ENCODE measurements at regions not wholly inside any gene's neighbourhood (a gene's known extent, or its start where the extent isn't known, plus 50 kb on each side); places are given as distances from the start of the nearest gene placed in this dataset.

DNA sequence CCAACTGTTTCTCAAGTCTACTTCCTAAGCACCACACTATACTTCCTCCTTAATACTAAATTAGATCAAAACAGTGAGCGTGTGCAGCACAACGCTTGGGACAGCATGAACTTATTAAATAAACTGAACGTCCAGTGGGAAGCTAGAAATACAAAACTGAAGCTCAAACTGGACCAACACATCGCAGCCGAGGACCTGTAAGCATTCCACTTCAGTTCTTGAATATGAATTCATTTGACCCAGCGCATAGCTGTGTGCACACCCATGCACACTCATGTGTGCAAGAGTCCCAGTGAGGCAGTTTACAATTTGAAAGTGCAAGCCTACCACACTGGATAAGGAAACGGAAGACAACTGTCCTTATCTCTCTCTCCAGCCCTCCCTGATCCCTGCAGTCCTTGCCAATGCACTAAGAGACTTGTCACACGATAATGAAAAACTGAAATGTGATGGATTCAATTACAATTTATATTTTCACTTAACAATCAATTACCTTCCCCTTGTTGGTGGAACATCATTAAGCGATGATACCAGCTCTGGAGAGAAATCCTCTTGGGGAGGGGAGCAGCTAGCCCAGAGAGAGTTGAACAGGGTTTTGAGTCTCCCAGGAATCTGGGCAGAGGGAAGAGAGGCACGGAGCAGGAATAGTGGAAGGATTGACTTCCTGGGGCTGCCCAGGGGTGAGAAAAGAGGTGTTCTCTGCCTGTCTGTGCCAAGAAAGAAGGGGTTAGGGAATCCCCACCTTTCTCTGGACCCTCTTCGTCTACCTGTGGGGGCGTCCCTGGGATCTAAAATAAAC, 186.5 kb upstream of the KLHL29 start:
- TF ChIP-seq FOXK2 (IDR thresholded peaks at IDR 0.05) (no peak), BHLHE40 (IDR thresholded peaks at IDR 0.05; ENCODE audit: borderline replicate concordance) (no peak), SP1 (IDR thresholded peaks at IDR 0.05) (no peak), SUZ12 (IDR thresholded peaks at IDR 0.05) (no peak), HDGF (IDR thresholded peaks at IDR 0.05; ENCODE audit: borderline replicate concordance) (no peak), FOXA1 (IDR thresholded peaks at IDR 0.05) (no peak), CTBP1 (IDR thresholded peaks at IDR 0.05; ENCODE audit: borderline replicate concordance) (no peak), ZNF384 (IDR thresholded peaks at IDR 0.05) (no peak), L3MBTL2 (conservative IDR thresholded peaks at IDR 0.05) (no peak), ELF4 (IDR thresholded peaks at IDR 0.05) (no peak), FOXM1 (IDR thresholded peaks at IDR 0.05; ENCODE audit: borderline replicate concordance) (no peak), NFRKB (IDR thresholded peaks at IDR 0.05) (no peak), TARDBP (IDR thresholded peaks at IDR 0.05) (no peak), ARNT (IDR thresholded peaks at IDR 0.05) (no peak), LEF1 (IDR thresholded peaks at IDR 0.05; ENCODE audit: borderline replicate concordance) (no peak)
- TF ChIP-seq, protein P1, sequence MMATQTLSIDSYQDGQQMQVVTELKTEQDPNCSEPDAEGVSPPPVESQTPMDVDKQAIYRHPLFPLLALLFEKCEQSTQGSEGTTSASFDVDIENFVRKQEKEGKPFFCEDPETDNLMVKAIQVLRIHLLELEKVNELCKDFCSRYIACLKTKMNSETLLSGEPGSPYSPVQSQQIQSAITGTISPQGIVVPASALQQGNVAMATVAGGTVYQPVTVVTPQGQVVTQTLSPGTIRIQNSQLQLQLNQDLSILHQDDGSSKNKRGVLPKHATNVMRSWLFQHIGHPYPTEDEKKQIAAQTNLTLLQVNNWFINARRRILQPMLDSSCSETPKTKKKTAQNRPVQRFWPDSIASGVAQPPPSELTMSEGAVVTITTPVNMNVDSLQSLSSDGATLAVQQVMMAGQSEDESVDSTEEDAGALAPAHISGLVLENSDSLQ (IDR thresholded peaks at IDR 0.05): no peak
- DNase-seq (ENCODE audit: extremely low spot score): no peak
- POLR2A ChIA-PET: no interaction called here
- CTCF ChIA-PET: interaction anchor here (0.5 to 2.9 kb wide), 6 partner anchors 9 to 228 kb away, joined by 3 to 12 read pairs (median 3); no protein-coding TSS in a partner anchor

DNA sequence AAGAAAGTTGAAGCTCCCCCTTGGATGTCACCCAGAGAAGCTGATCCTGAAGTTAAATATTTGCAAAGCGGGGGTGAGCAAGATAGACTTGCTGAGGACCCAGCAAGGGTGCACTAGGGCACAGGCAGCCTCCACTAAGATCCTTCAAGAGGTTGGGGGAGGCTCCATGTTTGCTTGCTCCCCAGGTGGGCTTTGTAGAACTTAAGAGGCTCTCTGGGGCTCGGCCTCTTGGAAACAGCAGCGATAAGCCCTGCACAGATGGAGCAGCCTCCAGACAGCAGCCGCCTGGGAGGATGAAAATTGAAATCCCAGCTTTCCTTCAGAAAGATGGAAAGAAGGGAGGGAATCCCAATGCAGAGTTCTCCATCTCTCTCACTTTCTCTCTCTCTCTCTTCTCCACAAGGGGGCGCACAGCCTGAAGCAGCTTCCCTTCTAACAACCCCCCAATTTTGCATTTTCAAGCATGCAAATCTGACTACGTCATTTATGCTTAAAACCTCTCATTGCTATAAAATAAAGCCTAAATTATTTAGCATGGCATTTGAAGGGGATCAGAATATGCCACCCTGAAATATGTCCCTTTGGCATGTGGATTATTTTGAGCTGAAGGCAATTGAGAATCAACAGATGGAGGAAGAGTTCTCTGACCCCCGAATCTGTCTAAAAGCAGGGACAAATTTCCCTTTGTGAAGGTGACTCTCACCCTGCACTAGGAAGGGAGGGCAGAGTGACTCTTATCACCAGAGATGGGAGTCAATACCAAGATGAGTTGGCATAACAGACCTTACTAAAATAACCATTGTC, 185.7 kb upstream of the KLHL29 start:
- TF ChIP-seq L3MBTL2 (conservative IDR thresholded peaks at IDR 0.05): no peak
- TF ChIP-seq BHLHE40 (IDR thresholded peaks at IDR 0.05; ENCODE audit: borderline replicate concordance): no peak
- TF ChIP-seq CTBP1 (IDR thresholded peaks at IDR 0.05; ENCODE audit: borderline replicate concordance): no peak
- TF ChIP-seq HDGF (IDR thresholded peaks at IDR 0.05; ENCODE audit: borderline replicate concordance): no peak
- TF ChIP-seq LEF1 (IDR thresholded peaks at IDR 0.05; ENCODE audit: borderline replicate concordance): no peak
- no peak for TF ChIP-seq SP1 (IDR thresholded peaks at IDR 0.05)
- no peak for TF ChIP-seq ARNT (IDR thresholded peaks at IDR 0.05)
- TF ChIP-seq ELF4 (IDR thresholded peaks at IDR 0.05): no peak
- TF ChIP-seq FOXM1 (IDR thresholded peaks at IDR 0.05; ENCODE audit: borderline replicate concordance): no peak
- no peak for TF ChIP-seq SUZ12 (IDR thresholded peaks at IDR 0.05)
- POLR2A ChIA-PET: no interaction called here
- peak; percentile 24 for DNase-seq (ENCODE audit: extremely low spot score)
- CTCF ChIA-PET: interaction anchor here (0.6 to 2.9 kb wide), 6 partner anchors 10 to 98 kb away, joined by 3 to 12 read pairs (median 3); no protein-coding TSS in a partner anchor

DNA sequence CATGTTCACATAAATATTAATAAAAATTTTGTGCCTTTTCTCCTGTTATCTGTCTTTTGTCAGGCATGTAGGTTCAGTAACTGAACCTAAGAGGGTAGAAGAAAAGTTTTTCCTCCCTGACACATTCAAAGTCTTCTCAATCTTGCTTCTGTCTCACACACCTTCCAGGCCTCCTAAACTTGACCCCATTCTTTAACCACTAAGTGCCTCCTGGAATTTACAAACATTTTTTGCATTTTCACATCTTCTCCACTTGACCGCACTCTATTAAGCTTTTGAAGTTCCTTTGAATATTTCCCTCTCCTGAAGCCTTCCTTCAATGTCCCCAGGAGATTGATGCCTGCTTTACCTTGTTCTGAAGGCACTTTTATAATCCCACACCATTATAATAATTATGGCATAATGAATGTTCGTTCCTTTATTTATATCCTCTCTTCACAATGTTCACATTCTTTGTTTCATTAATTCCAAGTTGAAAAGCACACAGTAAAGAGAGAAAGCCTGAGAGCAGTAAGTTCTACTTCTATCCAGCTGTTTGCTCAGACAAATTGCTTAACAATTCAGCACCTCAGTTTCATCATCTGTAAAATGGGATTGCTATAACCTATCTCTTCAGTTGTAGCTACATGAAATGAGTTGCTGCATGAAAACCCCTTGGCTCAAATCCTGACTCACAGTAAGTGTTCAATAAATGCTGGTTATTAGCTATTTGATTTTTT, 184.8 kb upstream of the KLHL29 start:
- ChIA-PET POLR2A (no interaction called here), CTCF (interaction anchor here (1.1 to 2.9 kb wide), 3 partner anchors 9 to 22 kb away, joined by 3 to 12 read pairs (median 5); no protein-coding TSS in a partner anchor)
- no peak for TF ChIP-seq L3MBTL2 (conservative IDR thresholded peaks at IDR 0.05)
- DNase-seq (ENCODE audit: extremely low spot score): no peak

DNA sequence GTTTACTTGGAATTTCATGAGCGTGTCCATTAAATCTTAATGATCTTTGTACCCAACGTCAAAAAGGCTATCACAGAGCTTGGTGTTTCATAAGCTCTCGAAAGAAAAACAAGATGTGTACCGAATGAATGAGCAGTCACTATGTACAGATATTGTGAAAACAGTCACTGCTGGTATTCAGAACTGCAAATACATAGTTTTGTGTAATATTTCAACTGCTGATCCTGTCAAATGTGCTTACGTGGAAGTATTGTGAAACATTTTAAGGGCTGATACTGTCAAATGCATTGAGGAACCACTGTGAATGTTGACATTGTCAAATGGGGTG, 184.2 kb upstream of the KLHL29 start:
- ChIA-PET CTCF (interaction anchor here (2.9 kb wide), 1 partner anchor 11 kb away, joined by 12 read pairs; no protein-coding TSS in a partner anchor), POLR2A (no interaction called here)
- DNase-seq (ENCODE audit: extremely low spot score): no peak
- TF ChIP-seq FOXA1 (IDR thresholded peaks at IDR 0.05) (no peak), FOXK2 (IDR thresholded peaks at IDR 0.05) (no peak), NFRKB (IDR thresholded peaks at IDR 0.05) (no peak), TARDBP (IDR thresholded peaks at IDR 0.05) (no peak), HDGF (IDR thresholded peaks at IDR 0.05; ENCODE audit: borderline replicate concordance) (no peak), FOXM1 (IDR thresholded peaks at IDR 0.05; ENCODE audit: borderline replicate concordance) (no peak), ELF4 (IDR thresholded peaks at IDR 0.05) (no peak), BHLHE40 (IDR thresholded peaks at IDR 0.05; ENCODE audit: borderline replicate concordance) (no peak), ARNT (IDR thresholded peaks at IDR 0.05) (no peak), CTBP1 (IDR thresholded peaks at IDR 0.05; ENCODE audit: borderline replicate concordance) (no peak), SUZ12 (IDR thresholded peaks at IDR 0.05) (no peak), SP1 (IDR thresholded peaks at IDR 0.05) (no peak), LEF1 (IDR thresholded peaks at IDR 0.05; ENCODE audit: borderline replicate concordance) (no peak), L3MBTL2 (conservative IDR thresholded peaks at IDR 0.05) (no peak), ZNF384 (IDR thresholded peaks at IDR 0.05) (no peak)
- TF ChIP-seq, protein P1 (IDR thresholded peaks at IDR 0.05): no peak

DNA sequence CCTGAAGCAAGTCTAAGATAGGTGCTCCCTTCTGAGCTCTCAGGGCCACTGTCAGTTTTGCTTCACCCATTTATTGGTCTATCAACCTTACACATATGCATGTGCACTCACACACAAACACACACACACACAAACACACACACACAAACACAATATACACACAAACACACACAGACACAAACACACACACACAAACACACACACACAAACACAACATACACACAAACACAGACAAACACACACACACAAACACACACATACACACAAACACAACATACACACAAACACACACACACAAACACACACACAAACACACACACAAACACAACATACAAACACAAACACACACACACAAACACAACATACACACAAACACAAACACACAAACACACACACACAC, 181.6 kb upstream of the KLHL29 start:
- ChIA-PET POLR2A (no interaction called here), CTCF (no interaction called here)
- no peak for DNase-seq (ENCODE audit: extremely low spot score)
- TF ChIP-seq FOXA1 (IDR thresholded peaks at IDR 0.05): no peak
- no peak for TF ChIP-seq ZNF384 (IDR thresholded peaks at IDR 0.05)
- TF ChIP-seq SUZ12 (IDR thresholded peaks at IDR 0.05): no peak
- TF ChIP-seq BHLHE40 (IDR thresholded peaks at IDR 0.05; ENCODE audit: borderline replicate concordance): no peak
- TF ChIP-seq HDGF (IDR thresholded peaks at IDR 0.05; ENCODE audit: borderline replicate concordance): no peak
- no peak for TF ChIP-seq ELF4 (IDR thresholded peaks at IDR 0.05)
- no peak for TF ChIP-seq NFRKB (IDR thresholded peaks at IDR 0.05)
- no peak for TF ChIP-seq SP1 (IDR thresholded peaks at IDR 0.05)
- TF ChIP-seq, protein P1 (IDR thresholded peaks at IDR 0.05): no peak
- TF ChIP-seq FOXK2 (IDR thresholded peaks at IDR 0.05): no peak
- TF ChIP-seq TARDBP (IDR thresholded peaks at IDR 0.05): no peak
- TF ChIP-seq FOXM1 (IDR thresholded peaks at IDR 0.05; ENCODE audit: borderline replicate concordance): no peak
